Activated effector memory CD4-positive, alpha-beta T cell treated with Interleukin-2 at 50 U/mL for 16 hours (primary cell): ENCODE measurements at regions not wholly inside any gene's neighbourhood (a gene's known extent, or its start where the extent isn't known, plus 50 kb on each side); places are given as distances from the start of the nearest gene placed in this dataset.

ENCODE experiments used
- DNase-seq: peaks from one replicate; pipeline ENCODE4 v3.0.0-alpha.2; 2020

GRCh38 chr17:65403626-65404025 is 157.8 kb downstream of the AXIN2 start:
- no peak for DNase-seq

GRCh38 chr17:65402513-65403496 is 158.6 kb downstream of the AXIN2 start:
- DNase-seq: no peak

- no peak for DNase-seq
These were observed 159.9 kb downstream of the AXIN2 start for GRCh38 chr17:65401561-65401960.

- DNase-seq: no peak
These were observed 160.7 kb downstream of the AXIN2 start for GRCh38 chr17:65400701-65401100.

- DNase-seq: no peak
These were observed 163.2 kb downstream of the AXIN2 start for GRCh38 chr17:65398040-65398787.

GRCh38 chr17:65395924-65396323 is 165.5 kb downstream of the AXIN2 start:
- no peak for DNase-seq

GRCh38 chr17:65394811-65395472 is 166.5 kb downstream of the AXIN2 start:
- DNase-seq: no peak

GRCh38 chr17:65393514-65393913 is 167.9 kb downstream of the AXIN2 start:
- DNase-seq: no peak

GRCh38 chr17:65389949-65390348 is 171.5 kb downstream of the AXIN2 start:
- DNase-seq: no peak

GRCh38 chr17:65389426-65389825 is 172.0 kb downstream of the AXIN2 start:
- no peak for DNase-seq

- no peak for DNase-seq
These were observed 172.5 kb downstream of the AXIN2 start for GRCh38 chr17:65388911-65389310.

GRCh38 chr17:65387322-65387721 is 174.1 kb downstream of the AXIN2 start:
- DNase-seq: no peak

- DNase-seq: no peak
These were observed 175.7 kb downstream of the AXIN2 start for GRCh38 chr17:65385726-65386125.

- DNase-seq: no peak
These were observed 176.4 kb downstream of the AXIN2 start for GRCh38 chr17:65385071-65385470.

GRCh38 chr17:65381152-65381551 is 180.3 kb downstream of the AXIN2 start:
- DNase-seq: no peak

GRCh38 chr17:65374966-65375365 is 186.5 kb downstream of the AXIN2 start:
- DNase-seq: no peak

GRCh38 chr17:65371702-65372101 is 189.7 kb downstream of the AXIN2 start:
- DNase-seq: no peak

GRCh38 chr17:65370669-65371131 is 190.7 kb downstream of the AXIN2 start:
- no peak for DNase-seq

- no peak for DNase-seq
These were observed 193.1 kb downstream of the AXIN2 start for GRCh38 chr17:65368341-65368740.

GRCh38 chr17:65366102-65366844 is 195.2 kb downstream of the AXIN2 start:
- no peak for DNase-seq

GRCh38 chr17:65365169-65365568 is 196.3 kb downstream of the AXIN2 start:
- DNase-seq: no peak

GRCh38 chr17:65364438-65364837 is 197.0 kb downstream of the AXIN2 start:
- no peak for DNase-seq

GRCh38 chr17:65362826-65363225 is 198.6 kb downstream of the AXIN2 start:
- DNase-seq: no peak
